Rectal smooth muscle tissue (tissue), 1 donor: ENCODE measurements at regions not wholly inside any gene's neighbourhood (a gene's known extent, or its start where the extent isn't known, plus 50 kb on each side); places are given as distances from the start of the nearest gene placed in this dataset.

Source experiments
- H3K27ac ChIP-seq: one replicate; pipeline ENCODE4 v1.7.0; 2013; ENCODE audit warnings: low read depth, low read length, inconsistent platforms
- H3K27me3 ChIP-seq: one replicate; pipeline ENCODE4 v1.7.0; 2013; ENCODE audit warnings: low read length; ENCODE audit not compliant: control insufficient read depth, insufficient read depth
- H3K36me3 ChIP-seq: one replicate; pipeline ENCODE4 v1.7.0; 2013; ENCODE audit warnings: low read length; ENCODE audit not compliant: control insufficient read depth, insufficient read depth
- H3K4me1 ChIP-seq: one replicate; pipeline ENCODE4 v1.7.0; 2013; ENCODE audit warnings: low read length; ENCODE audit not compliant: control insufficient read depth, insufficient read depth
- H3K4me3 ChIP-seq: one replicate; pipeline ENCODE4 v1.7.0; 2013; ENCODE audit warnings: low read length
- H3K9ac ChIP-seq: one replicate; pipeline ENCODE4 v1.7.0; 2013; ENCODE audit warnings: low read length

- H3K36me3 ChIP-seq, result no peaks in the 10 kb centered on the region
These were observed 152.1 kb upstream of the GHITM start for GRCh38 chr10:83987216-83987615.

GRCh38 chr10:83988435-83988834 is 150.9 kb upstream of the GHITM start:
- Histone ChIP-seq H3K4me1 (no peaks in the 10 kb centered on the region), H3K36me3 (no peaks in the 10 kb centered on the region), H3K9ac (no peak overlapping the region), H3K27me3 (no peaks in the 10 kb centered on the region), H3K27ac (no peak overlapping the region), H3K4me3 (no peak overlapping the region)

More at GRCh38 chr10:83987216-83987615, 152.1 kb upstream of the GHITM start:
- no peak overlapping the region for H3K9ac ChIP-seq
- no peaks in the 10 kb centered on the region for H3K27me3 ChIP-seq
- H3K4me3 ChIP-seq, result no peak overlapping the region
- no peak overlapping the region for H3K27ac ChIP-seq
- no peaks in the 10 kb centered on the region for H3K4me1 ChIP-seq

DNA sequence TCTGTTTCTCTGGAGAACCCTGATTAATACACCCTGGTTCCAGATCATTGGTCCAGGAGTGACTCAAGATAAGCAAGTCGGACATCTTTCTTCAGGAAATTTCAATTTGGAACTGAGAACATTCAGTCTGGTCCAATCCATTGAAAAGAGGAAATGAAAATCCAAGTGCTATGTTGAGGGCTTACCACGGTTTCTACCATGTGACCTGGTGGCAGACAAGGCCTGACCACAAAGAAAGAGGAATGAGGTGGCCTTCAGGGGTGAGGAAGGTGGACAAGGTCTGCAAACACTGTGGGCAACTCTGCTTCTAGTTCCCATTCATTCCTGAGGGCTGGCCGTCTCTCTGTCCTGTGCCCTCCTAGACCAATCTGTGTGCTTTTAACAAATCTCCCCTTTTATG is 149.2 kb upstream of the GHITM start:
- Histone ChIP-seq H3K36me3 (no peaks in the 10 kb centered on the region), H3K4me1 (no peaks in the 10 kb centered on the region), H3K9ac (no peak overlapping the region), H3K27me3 (no peaks in the 10 kb centered on the region), H3K27ac (no peak overlapping the region), H3K4me3 (no peak overlapping the region)

DNA sequence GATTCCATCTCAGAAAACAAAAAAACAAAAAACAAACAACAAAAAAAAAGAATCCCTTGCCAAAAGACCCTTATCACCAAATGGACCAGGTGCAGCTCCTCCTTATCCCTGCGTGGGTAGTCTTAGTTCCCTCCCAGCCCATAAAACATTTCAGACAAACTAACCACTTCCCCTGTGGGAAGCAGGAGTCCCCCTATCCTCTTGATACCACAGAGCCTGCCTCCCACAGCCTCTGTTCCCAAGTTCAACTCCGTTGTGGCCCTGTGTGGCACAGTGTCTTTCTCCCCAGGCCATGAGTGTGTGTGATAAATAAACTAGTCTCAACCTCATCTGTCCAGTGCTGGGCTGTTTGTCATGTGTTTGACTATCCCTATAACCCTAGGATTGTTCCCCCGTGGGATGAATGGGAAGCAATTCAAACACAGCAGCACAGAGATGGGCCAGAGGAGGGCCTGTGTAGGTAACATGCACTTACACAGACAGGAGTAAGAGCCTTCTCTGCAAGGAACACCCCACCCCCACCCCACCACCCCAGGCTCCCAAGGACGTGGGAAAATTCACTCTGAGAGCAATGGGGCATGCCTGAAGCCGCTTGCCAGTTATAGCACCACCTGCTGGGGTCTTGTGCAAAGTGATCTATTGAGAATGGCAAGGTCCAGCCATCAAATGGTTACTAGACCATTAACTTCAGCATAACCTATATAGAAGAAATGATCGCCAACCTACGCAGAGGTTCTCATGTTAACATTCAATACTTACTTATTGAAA is 147.1 kb upstream of the GHITM start:
- Histone ChIP-seq H3K4me3 (no peak overlapping the region), H3K9ac (no peak overlapping the region), H3K4me1 (no peaks in the 10 kb centered on the region), H3K27ac (no peak overlapping the region), H3K27me3 (no peaks in the 10 kb centered on the region), H3K36me3 (no peaks in the 10 kb centered on the region)

GRCh38 chr10:83994325-83994724 is 145.0 kb upstream of the GHITM start:
- Histone ChIP-seq H3K9ac (no peak overlapping the region), H3K27ac (no peak overlapping the region), H3K27me3 (no peaks in the 10 kb centered on the region), H3K36me3 (no peaks in the 10 kb centered on the region), H3K4me1 (no peaks in the 10 kb centered on the region), H3K4me3 (no peak overlapping the region)

GRCh38 chr10:83995738-83996331 is 143.5 kb upstream of the GHITM start:
- Histone ChIP-seq H3K9ac (no peak overlapping the region), H3K4me1 (no peaks in the 10 kb centered on the region), H3K36me3 (no peaks in the 10 kb centered on the region), H3K27ac (no peak overlapping the region), H3K27me3 (no peaks in the 10 kb centered on the region), H3K4me3 (no peak overlapping the region)

DNA sequence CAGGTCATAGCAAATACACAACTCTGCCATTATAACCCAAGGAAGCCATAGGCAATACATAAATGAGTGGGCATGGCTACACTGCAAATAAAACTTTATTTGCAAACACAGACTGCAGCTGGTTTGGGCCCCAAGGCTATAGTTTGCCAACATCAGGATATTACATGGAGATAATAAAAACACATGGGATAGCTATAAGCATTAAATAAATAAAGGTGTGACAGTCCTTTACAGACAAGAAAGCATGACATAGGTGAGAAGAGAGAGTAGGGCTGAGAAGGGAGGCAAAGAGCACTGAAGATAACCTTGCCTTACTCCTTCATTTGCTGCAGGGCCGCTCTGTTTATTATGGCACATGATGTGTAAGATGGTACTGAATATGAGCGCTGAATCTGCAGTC is 135.1 kb upstream of the GHITM start:
- Histone ChIP-seq H3K36me3 (no peaks in the 10 kb centered on the region), H3K27ac (no peak overlapping the region), H3K4me1 (no peaks in the 10 kb centered on the region), H3K9ac (no peak overlapping the region), H3K4me3 (no peak overlapping the region), H3K27me3 (no peaks in the 10 kb centered on the region)

GRCh38 chr10:84005403-84005802 is 133.9 kb upstream of the GHITM start:
- H3K27ac ChIP-seq, result no peak overlapping the region
- no peaks in the 10 kb centered on the region for H3K27me3 ChIP-seq
- H3K4me1 ChIP-seq, result no peaks in the 10 kb centered on the region
- no peak overlapping the region for H3K4me3 ChIP-seq
- H3K9ac ChIP-seq, result no peak overlapping the region
- H3K36me3 ChIP-seq, result no peaks in the 10 kb centered on the region

DNA sequence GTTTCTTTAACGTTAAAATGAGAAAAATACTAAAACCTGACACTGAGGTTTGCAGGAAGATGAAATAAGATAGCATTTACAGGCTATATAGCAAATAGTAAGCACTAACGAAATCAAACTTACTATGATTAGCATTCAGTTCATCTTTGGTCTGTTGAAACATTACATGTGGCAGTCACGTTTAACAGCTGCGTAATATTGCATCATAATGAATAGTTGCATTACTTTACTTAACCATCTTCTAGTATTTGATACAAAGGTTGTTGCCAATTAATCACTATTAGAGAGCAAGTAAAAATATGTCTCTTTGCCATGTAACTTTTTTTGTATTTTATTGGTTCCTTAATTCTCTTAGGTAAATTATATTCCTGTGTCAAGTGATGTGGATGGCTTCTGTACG is 131.8 kb upstream of the GHITM start:
- no peak overlapping the region for H3K27ac ChIP-seq
- no peaks in the 10 kb centered on the region for H3K4me1 ChIP-seq
- H3K9ac ChIP-seq, result no peak overlapping the region
- no peaks in the 10 kb centered on the region for H3K27me3 ChIP-seq
- H3K36me3 ChIP-seq, result no peaks in the 10 kb centered on the region
- H3K4me3 ChIP-seq, result no peak overlapping the region

- H3K4me3 ChIP-seq, result no peak overlapping the region
- H3K27me3 ChIP-seq, result no peaks in the 10 kb centered on the region
- no peaks in the 10 kb centered on the region for H3K36me3 ChIP-seq
- no peak overlapping the region for H3K27ac ChIP-seq
- H3K4me1 ChIP-seq, result no peaks in the 10 kb centered on the region
- H3K9ac ChIP-seq, result no peak overlapping the region
These were observed 130.4 kb upstream of the GHITM start for GRCh38 chr10:84008878-84009277.

DNA sequence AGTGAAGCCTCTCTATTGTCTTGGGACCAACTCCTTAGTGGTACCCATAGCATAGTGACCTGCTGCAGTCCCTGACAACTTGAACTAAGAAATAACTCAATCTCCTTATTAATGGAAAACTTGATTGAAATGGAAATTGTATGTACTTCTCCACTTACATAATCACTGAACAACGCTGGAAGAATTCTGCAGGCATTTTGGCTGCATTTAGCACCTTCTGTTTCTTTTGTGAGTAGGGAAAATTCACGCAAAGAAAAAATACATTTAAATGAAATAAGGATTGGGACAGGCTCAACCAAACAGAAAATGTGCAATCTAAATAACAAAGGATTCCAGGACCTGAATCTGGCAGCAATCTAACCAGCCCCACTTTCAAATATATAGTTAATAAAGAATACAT is 126.9 kb upstream of the GHITM start:
- no peaks in the 10 kb centered on the region for H3K36me3 ChIP-seq
- H3K4me3 ChIP-seq, result no peak overlapping the region
- H3K27ac ChIP-seq, result no peak overlapping the region
- H3K9ac ChIP-seq, result no peak overlapping the region
- H3K4me1 ChIP-seq, result no peaks in the 10 kb centered on the region
- H3K27me3 ChIP-seq, result no peaks in the 10 kb centered on the region

DNA sequence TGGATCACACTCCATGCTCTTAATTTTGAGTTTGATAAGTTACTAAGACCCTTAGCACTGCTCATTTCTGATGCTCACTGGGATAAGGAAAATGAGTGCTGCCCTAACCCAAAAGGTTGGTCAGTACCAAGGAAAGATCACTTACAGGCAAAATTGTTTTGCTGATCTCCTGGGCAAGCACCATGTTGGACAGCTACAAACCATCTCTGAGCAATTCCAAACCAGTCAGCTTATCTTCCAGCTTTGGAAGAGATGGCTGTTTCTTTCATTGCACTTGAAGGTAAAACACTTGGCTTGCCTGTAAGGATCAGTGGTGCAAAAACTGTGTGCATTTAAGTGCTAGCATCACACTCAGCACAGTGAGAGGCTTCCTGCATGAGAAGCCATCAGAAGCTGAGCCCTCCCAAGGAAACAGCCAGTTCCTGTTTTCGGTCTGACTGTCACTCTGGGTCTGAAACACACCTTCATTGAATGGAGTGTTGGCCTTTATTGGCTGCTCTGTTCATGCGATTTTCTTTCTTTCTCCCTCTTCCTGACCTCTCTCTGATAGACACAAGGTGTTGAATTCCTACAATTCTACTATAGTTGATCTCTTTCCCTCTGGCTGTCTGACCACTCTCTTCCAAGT is 126.4 kb upstream of the GHITM start:
- Histone ChIP-seq H3K4me1 (no peaks in the 10 kb centered on the region), H3K27me3 (no peaks in the 10 kb centered on the region), H3K36me3 (no peaks in the 10 kb centered on the region), H3K9ac (no peak overlapping the region), H3K27ac (no peak overlapping the region), H3K4me3 (no peak overlapping the region)
